GM21723 (cell line): ENCODE measurements at regions not wholly inside any gene's neighbourhood (a gene's known extent, or its start where the extent isn't known, plus 50 kb on each side); places are given as distances from the start of the nearest gene placed in this dataset.
"Not testable (repeated sequence)": the region's sequence is repeated elsewhere in the genome, so short reads cannot be mapped to it uniquely, and the experiment has no call there.

ENCODE experiments used
- ATAC-seq: cut with Tn5 transposase; IDR thresholded peaks from one replicate; pipeline ENCODE4 v1.9.1; 2021; ENCODE audit warnings: mild to moderate bottlenecking, moderate library complexity; ENCODE audit not compliant: unreplicated experiment

DNA sequence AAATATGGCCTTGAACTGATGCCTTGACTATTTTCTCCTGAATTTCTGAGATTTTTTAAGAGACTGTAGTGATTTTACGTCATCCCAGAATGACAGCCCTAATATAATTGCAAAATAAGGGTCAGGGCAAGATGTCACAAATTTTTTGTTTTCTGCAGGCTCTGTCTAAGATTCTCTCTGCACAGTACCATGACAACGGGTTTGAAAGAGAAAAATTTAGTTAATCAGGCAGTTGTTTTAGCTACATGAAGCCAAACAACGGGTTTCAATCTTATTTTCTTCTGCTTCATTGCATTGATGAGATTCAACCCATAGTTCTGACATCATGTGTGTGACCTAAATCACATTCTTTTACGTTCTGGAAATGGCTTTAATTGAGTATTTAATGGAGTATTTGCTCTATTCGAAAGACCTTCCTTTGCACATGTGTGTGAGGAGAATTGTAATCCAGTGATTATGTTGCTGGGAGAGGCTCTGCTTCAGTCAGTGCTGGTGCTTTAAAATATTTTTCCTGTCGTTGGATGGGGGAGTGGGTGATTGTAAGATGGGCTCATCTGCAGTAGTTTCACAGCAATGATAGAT is 118.0 kb upstream of the RHOBTB1 start:
- ATAC-seq = no peak

DNA sequence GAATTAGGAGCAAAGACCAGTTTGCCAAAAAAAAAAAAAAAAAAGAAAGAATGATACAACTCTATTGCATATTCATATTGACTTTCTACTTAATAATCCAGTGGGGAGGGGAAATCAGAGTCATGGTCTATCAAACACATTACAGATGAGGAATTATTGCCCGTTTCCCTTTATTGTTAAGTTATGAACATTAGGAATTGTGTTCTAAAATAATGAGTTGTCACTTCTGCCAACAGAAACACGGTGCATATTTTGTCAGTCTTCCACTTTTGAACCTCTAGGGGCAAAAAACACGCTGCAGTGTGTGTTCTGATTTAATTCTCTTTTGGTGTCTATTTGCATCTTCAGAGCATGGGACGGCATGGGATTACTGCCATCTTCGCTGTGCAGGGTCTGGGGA is 115.7 kb upstream of the RHOBTB1 start:
- no peak for ATAC-seq

DNA sequence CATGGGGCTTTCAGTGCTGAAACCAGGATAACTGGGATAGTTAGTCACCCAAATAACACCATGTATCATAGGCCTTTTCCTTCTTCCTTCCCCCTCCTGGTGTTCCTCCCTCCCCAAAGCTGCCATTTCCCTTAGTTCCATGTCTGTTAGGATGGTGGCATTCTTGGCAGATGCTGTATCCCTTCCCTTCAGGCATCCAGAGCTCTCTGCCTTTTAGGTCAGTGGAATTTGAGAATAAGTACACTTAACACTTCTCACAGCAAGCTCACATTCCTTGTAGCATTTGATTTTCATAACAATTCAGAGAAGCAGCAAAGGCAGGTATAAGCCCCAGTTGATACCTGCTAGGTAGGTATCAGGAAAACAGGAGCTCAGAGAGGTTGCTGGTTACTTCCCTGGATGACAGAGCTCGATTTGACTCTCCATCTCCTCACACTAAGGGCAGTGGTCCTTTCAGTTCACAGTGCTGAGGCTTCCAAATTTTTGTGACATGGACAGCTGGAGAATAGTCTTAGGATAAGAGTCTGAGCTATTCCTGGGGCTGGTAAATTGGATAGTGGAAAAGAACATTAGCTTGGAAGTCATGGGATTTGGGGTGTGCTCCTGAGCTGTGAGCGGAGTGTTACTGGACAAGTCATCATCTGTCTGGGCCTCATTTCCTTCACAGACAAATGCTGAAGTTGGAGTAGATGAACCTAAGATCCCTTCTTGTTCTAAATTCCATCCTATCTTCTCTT is 108.7 kb upstream of the RHOBTB1 start:
- ATAC-seq = no peak

DNA sequence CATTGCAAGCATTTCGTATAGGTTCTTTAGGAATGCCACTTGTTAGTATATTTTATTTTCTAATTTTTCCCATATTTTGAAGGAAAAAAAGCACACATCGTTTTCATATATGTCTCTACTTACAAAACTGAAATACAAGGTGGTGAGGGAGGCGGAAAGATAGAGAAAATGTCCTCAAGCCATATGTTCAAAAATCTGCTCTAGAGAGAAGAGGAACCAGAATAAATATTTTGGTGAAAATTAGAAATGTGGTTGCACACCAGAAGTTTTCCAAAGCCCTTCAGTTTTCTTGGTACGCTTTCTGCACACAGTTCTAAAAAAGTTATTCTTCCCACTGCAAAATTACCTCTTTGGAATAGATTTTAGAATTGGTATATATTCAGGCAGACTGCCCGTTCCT is 107.4 kb upstream of the RHOBTB1 start:
- no peak for ATAC-seq

DNA sequence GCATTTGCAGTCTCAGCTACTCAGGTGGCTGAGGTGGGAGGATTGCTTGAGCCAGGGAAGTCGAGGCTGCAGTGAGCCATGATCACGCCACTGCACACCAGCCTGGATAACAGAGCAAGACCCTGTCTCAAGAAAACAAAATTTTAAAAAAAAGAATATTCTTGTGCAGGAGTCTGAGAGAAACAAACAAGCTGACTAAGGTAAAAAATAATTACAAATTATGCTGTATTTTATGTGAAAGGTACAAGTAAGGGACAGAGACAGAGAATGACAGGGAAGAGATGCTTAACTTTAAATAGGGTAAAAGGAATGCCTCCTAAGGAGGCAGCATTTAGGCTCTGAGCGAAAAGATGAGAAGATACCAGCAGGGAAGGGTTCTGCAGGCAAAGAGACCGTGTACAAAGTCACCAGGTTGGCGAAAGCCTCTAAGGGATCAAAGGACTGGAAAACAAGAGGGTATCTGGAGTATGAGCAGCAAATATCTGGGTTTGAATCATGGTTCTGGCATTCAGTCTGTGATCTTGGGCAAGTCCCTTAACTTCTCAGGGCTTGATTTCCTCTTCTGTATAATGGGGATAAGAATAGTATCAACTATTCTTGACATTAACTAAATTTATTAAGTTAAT is 106.2 kb upstream of the RHOBTB1 start:
- no peak for ATAC-seq

DNA sequence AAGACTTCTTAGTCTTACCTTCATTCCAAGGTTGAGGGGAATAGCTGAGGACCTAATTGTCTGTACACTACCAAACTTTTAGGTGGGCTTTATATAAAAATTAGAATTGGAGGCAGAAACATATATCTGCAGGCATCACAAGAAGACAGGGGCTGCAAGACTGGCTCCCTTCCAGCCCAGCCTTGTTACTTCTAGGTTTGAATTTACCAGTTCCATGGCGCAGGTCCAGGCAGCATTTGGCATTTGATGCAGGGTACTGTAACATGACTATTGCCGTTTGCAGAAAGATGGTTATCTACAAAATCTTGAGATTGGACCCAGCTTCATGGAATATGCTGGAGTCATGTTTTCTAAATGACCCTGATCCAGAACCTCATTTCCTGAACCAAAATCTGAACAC is 105.4 kb upstream of the RHOBTB1 start:
- no peak for ATAC-seq

DNA sequence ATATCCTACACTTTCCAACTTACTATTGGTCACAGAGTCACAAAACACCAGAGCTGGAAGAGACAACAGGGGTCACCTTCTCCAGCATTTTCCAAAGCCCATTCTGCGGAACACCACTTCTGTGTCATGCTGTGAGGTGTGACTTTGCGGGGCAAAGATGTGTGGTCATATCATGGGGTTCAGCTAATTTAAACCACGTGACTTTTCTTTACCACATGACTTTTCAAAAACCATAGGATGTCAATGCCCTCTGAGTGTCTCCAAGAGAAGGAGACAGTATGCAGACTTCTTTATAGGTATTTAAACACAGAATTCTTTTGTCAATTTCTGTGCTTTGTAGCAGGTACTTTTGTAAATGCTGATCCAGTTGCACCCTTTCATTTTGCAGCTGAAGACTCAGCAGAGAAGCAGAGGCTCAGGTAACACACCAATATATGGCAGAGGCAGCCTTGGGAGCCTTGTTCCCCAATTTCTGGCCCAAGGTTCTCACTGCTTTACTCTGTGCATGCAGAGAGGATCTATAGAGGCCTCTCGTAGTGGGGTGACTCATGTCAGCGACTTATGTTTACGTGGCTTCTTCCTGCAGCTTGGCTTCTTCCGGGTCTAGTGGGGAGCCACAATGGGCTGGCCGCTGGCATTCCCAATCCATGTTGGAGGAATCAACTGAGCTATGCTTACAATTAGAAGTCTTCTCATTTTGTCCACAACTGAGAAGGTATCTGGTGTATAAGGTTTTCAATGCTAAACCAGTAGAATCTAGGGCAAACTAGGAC is 104.0 kb upstream of the RHOBTB1 start:
- no peak for ATAC-seq

DNA sequence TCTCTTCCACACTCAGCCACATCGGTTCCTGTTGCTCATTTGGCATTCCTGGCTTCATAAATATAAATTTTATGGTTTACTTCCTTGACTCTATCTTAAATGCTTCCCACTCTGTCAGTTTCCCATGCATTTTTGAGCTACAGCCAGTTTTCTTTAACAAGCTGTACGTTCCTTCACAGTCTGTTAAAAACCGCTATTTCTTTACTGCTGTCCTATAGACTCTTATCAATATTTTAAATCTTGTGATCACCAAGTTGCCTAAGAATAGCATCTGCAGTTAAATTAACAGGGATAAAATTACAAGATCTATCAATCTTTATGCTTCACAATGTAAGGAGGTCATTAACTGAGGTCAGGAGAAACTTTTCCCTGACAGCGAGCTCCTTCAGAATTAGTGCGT is 103.1 kb upstream of the RHOBTB1 start:
- ATAC-seq = no peak

DNA sequence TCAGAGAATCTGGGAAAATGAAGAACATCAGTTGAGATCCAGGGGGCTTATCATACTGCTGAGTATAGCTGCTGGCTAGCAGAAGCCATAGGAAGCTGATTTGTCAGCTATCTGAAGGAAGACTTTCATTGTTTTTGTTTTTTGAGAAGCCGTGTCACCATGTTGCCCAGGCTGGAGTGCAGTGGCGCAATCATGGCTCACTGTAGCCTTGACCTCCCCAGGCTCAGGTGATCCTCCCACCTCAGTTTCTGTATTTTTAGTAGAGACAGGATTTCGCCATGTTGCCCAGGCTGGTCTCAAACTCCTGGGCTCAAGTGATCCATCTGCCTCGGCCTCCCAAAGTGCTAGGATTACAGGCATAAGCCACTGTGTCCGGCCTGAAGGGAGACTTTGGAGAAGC is 101.5 kb upstream of the RHOBTB1 start:
- not testable (repeated sequence) for ATAC-seq

DNA sequence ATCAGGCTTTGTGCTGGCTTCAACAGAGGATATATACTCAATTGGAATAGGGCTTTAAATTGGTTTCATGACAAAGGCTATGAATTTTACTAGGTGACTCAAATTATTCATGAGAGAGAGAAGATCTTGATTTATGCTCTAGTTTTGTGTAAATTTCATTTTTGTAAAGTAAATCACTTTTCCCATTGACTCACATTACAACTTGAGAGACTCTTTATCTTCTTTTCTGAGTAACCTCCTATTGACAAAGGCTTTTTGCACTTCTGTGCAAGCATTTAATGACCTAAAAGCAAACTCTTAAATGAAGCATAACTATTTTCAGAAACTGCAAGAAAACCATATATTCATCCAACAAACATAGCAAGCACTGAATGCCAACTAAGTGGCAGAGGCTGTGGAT is 98.5 kb upstream of the RHOBTB1 start:
- ATAC-seq = no peak

DNA sequence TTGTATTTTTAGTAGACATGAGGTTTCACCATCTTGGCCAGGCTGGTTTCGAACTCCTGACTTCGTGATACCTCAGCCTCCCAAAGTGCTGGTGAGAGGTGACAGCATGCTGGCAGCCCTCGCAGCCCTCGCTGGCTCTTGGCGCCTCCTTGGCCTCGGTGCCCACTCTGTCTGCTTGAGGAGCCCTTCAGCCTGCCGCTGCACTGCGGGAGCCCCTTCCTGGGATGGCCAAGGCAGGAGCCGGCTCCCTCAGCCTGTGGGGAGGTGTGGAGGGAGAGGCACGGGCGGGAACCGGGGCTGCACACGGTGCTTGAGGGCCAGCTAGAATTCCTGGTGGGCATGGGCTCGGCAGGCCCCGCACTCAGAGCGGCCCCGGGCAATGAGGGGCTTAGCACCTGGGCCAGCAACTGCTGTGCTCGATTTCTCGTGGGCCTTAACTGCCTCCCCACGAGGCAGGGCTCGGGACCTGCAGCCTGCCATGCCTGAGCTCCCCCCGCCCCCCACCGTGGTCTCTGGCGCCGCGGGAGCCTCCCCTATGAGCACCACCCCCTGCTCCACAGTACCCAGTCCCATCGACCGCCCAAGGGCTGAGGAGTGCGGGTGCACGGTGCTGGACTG is 96.5 kb upstream of the RHOBTB1 start:
- ATAC-seq = no peak

DNA sequence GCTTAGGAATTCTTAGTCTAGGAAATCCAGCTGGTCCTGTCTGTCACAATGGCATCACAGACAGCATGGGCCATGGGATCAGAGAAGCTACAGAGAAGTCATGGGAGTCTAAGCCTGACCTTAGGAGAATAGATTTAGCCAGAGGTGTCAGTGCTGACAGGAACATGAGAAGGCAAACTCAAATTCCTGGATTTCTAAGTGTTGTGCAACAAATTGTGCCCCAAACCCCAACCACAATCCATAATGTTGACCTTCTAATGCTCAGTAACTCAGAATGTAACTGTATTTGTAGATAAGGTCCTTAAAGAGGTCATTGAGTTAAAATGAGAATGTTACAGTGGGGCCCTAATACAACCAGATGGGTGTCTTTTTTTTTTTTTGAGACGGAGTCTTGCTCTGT is 95.9 kb upstream of the RHOBTB1 start:
- no peak for ATAC-seq

DNA sequence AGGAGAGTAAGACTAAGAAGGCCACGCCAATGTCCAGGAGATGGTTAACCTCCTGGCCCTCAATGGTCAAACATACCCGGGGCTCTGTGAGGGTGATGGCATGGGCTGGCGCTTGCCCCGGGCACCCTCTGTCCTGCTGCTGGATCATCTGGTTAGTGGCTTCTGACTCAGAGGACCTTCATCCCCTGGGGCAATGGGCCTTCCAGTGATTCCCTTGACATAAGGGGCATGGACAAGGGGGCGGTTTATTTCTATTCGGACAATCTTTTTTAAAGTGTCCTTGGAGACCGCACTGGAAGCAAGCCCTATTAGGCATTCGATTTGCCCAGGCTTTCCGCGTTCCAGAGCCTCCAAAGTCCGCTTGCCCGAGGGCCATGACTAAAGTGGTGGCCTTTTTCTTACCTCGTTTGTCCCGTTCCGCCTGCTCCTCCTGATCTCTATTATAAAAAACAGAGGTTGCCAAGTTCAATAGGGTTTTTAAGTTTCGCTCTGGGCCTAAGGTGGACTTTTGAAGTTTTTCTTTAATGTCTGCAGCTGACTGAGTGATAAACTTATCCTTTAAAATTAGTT is 93.4 kb upstream of the RHOBTB1 start:
- ATAC-seq = not testable (repeated sequence)

DNA sequence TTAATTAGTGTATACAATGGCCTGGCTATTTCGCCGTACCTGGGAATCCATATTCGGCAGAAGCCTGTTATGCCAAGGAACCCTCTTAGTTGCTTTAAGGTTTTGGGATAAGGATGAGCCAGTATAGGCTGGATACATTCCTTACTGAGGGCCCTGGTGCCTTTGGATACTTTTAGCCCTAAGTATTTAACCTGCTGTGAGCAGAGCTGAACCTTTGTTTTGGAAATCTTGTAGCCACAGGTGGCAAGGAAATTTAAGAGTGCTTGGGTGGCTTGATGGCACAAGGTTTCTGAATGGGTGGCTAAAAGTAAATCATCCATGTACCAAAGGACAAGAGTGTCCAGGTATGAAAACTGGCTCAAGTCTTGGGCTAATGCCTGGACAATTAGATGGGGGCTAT is 92.2 kb upstream of the RHOBTB1 start:
- not testable (repeated sequence) for ATAC-seq

DNA sequence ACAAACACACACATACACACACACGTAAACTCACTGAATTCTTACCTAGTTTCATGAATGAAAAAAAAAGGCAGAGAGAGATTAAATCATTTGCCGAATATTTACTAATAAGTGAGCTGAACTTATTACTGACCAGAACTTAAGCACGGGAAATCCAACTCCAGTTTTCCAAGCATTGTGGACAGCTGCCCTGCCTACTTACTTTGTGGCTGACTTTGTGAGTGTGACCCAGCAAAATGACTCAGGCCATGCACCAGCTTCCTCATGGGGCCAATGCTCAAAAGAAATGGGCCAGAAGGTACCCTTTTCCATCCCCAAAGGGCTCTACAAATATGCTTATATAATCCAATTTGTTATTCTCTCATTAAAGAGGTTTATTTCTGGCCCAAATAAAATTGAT is 87.4 kb upstream of the RHOBTB1 start:
- no peak for ATAC-seq

DNA sequence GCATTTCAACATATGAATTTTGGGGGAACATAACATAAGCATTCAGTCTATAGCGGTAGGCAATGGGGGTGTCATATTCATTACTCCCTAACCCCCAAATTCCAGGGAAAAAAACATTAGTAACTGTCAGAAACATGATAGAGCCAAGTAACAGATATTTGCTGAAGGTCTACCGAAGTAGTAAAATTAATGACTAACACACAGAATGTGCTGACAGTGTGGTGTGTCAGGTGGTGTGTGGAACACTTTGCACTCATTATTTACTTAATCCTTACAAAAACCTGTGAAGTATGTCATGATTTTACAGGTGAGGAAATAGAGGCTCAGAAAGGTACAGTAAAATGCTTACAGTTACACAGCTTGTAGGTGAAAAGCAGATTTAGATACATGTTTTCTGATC is 85.4 kb upstream of the RHOBTB1 start:
- ATAC-seq = no peak

DNA sequence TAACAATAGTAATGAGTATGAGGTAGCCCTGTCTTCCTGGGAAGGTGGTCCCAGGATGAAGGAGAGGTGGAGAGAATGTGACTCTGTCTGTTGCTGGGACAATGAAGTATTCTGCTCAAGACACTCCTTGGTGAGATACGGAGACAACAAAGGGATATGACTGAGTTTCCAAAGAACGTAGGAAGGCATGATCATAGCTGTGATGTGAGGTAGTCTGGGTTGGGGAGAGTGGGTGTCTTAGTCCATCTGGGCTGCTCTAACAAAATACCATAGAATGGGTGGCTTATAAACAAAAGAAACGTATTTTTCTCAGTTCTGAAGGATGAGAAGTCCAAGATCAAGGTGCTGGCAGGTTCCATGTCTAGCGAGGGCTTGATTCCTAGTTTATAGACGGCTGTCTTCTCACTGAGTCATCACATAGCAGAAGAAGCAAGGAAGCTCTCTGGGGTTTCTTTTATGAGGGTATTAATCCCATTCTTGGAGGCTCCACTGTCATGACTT is 84.9 kb upstream of the RHOBTB1 start:
- no peak for ATAC-seq

DNA sequence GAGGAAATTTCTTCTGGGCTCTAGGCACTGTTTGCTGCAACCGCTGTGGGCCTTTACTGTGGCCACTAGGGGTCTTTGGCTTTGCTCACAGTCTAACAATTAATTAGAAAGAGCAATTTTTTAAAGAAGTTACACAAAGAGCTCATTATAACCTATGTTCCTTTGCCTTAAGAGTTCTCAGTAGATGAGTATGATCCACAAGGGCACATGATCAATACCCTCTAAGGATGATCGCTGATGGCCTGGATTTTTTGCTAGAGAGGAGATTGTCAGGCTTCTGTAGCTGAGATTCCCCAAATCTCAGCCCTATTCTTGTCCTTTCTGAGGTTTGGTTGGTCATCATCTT is 80.8 kb upstream of the RHOBTB1 start:
- ATAC-seq = no peak

DNA sequence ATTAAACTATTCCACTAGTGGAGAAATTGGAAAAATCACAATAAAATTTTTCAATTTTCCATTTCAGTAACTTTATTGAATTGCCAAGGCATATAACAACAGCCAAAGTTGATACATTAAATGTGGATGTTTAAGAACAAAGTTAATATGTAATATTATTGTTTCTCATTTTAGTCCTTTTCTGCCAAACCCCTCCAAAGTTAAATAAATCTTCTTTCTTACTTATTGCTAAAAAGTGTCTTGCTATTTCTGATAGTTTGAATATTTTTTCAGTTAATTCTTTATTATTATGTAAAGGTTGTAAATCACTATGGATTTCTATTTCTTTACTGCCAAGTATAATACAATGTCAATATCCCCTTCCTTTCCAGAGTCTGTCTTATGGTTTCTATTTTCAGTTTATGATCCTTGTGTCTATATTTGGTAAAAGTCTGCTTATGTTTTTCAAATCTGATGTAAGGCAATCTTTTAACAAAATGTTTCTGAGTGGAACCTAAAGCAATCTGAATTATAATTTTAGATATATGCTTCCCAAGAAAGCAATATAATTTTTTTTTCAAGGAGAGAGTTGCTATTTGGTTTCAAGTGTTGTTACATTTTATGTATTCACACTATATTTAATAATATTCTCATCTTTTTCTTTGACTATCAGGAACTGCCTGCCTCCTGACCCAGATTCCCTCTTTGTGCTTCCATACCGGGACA is 80.3 kb upstream of the RHOBTB1 start:
- ATAC-seq = no peak

DNA sequence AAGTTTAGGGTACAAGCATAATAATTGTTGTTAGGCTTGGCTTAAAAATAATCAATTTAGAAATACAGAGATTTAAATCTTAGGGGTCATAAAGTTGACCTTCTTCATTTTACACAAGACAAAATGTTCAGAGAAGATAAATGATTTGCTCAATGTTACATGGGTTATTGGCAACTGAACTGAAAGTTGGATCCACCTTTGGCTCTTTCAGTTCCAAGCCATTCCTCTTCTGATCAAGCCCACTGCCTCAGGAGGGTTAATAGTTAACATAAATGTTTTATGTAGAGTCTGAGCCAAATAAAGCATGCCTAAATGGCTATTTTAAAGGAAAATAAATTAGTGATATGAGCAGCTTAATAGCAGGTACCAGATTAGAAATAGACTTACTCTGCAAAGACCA is 79.1 kb upstream of the RHOBTB1 start:
- ATAC-seq = no peak
